ENCODE measurements at regions not wholly inside any gene's neighbourhood (a gene's known extent, or its start where the extent isn't known, plus 50 kb on each side); places are given as distances from the start of the nearest gene placed in this dataset.
"Not testable (repeated sequence)": the region's sequence is repeated elsewhere in the genome, so short reads cannot be mapped to it uniquely, and the experiment has no call there.

DNA sequence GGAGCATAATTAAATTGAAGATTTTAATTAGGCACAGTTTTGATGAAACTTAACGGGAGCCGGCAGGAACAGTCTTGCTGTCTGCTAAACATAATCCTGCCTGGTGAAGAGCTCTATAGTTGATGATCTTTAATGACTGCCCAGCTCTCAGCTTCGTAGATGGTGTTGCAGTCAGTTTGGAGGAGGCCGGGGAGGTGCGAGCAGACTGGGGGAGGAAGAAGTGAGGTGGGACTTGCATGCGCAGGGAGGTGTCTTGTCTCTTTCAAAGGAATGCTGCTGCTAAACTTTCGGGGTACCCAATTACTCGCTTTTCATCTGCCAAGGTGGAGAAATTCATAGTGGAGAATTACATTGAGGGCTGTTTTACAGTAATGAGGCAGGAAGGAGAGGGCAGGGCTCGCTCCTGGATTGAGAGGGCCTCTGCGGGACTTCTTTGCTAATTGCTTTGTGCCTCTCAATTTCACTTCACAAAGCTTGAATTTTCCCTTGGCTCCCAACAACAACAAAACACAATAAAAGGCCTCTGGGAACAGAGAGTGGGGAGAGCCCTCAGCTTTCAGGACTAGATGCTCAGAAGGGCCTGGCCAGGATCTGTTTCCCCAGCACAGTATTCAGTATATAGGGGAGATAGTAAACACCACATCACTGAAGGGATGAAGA is 257.9 kb upstream of the ADRA1B start:
- no peak for DNase-seq

DNA sequence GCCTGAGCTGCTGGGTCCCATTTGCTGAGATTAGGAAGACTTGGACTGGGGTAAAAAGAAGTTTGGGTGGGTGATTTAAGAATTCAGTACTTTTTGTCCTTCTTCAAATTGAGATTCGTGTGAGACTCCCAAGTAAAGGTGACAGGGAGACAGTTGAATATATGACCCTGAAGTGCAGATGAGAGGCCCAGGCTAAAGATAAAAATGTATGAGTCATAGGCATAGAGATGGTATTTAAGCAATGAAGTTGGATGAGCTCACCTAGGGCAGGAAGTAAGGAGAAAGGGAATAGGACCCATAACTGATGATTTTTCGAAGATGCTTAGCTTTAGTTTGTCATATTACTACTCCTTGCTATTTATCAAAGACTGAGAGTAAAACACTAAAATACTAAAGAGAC is 255.9 kb upstream of the ADRA1B start:
- DNase-seq: no peak

DNA sequence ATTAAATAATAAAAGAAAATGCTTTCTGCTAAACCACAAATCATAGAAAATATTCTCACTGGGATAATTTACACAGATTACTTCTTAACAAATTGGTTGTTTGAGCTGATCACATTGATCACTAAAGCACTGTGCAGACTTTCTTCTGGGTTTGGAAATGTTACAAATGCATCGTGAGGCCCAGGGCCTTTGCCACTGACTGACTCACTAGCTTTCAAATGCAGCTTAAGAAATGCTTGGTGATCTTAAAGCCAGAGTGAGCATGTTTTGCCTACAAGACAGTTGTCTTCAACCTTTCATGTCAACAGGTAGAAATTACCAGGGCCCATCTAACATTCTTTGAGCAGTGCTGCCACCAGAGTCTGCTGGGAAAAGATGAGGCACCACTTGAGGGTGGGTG is 252.3 kb upstream of the ADRA1B start:
- no peak for DNase-seq

DNA sequence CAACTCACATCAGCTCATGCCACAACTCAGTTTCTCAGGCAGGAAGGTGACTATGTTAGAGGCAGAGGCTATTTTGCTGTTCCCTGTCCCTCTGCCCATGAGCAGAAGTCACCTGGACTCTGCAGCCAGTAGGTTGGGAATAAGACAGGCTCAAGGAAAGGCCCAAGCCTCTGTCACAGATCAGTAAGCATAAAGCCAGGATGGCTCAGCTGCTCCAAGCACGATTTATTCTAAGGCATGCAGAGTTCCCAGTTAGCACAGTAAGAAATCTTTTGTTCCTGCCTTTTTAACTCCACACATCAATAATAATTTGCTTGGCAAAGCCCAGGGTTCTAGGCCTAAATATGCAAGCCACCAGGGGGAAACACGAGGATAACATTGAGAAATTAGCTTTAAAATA is 249.0 kb upstream of the ADRA1B start:
- no peak for DNase-seq

DNA sequence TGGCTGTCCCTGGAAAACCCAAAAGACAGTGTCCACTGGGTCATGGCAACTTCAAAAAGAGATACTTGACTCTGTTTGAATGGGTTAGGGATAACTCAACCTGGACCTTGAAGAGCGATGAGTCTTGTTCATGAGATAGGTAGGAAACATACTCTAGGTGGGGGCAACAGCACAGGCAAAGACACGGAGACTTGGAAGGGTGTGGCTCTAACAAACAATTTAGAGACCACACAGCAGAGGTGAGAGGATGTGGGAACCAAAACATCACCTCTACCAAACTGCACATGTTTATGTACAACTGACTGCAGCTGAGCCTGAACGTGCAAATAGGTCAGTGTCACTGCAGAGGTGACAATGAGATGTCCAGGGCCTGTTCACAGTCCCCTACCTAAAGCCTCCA is 247.7 kb upstream of the ADRA1B start:
- no peak for DNase-seq

DNA sequence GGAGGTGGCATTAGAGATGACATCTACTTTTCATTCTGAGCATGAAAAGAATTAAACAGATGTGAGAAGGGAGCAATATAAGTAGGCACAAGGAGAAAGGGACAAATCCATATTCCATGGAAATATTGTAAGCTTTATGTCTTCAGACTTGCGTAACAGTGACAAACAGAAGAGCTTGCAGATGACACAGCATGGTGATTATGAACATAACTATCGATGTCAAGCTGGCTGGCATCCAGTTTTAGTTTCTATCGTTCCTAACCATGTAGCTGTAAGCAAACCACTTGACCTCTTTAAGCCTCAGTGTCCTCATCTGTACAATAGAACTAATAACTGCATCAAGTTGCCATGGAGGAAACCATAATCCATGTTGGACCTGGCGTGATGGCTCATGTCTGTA is 246.7 kb upstream of the ADRA1B start:
- no peak for DNase-seq

DNA sequence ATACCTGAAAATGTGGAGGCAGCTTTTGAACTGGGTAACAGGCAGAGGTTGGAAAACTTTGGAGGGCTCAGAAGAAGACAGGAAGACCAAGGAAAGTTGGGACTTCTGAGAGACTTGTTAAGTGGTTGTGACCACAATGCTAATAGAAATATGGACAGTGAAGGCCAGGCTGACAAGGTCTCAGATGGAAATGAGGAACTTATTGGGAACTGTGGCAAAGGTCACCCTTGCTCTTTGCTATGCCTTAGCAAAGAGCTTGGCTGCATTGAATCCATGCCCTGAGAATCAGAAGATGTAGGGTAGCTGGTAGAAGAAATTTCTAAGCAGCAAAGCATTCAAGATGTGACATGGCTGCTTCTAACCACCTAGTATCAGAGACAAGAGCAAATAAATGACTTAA is 244.4 kb upstream of the ADRA1B start:
- DNase-seq: no peak

DNA sequence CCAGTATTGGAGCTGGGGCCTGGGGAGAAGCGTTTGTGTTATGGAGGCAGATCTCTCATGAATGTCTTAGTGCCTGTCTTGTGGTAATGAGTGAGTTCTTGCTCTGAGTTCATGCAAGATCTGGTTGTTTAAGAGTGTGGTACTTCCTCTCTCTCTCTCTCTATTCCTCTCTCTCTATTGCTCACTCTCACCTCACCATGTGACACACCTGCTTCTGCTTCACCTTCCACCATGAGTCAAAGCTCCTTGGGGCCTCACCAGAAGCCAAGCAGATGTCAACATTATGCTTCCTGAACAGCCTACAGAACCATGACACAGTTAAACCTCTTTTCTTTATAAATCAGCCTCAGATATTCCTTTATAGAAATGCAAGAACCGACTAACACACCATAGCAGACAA is 242.7 kb upstream of the ADRA1B start:
- DNase-seq: no peak

DNA sequence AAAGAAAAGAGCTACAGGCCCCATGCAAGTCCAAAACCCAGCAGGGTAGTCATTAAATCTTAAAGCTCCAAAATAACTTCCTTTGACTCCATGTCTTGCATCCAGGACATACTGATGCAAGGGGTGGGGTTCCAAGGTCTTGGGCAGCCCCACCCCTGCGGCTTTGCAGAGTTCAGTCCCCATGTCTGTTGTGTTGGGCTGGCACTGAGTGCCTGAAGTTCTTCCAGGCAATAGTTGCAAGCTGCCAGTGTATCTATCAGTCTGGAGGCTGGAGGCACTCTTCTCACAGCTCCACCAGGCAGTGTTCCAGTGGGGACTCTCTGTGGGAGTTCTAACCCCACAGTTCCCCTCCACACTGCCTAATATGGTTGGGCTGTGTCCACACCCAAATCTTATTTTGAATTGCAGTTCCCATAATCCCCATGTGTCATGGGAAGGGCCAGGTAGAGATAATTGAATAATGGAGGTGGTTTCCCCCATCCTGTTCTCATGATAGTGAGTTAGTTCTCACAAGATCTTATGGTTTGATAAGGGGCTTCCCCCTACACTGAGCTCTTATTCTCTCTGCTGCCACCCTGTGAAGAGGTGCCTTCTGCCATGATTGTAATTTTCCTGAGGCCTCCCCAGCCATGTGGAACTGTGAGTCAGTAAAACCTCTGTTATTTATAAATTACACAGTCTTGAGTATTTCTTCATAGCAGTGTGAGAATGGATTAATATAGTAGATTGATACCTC is 237.5 kb upstream of the ADRA1B start:
- DNase-seq: no peak

DNA sequence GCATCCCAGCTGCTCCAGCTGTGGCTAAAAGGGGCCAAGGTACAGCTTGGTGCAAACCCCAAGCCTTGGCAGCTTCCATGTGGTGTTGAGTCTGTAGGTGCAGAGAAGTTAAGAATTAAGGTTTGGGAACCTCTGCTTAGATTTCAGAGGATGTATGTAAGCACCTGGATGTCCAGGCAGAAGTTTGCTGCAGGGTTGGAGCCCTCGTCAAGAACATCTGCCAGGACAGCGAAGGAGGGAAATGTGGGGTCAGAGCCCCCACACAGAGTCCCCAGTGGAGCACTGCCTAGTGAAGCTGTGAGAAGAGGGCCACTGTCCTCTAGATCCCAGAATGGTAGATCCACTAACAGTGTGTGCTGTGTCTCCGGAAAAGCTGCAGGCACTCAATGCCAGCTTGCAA is 236.2 kb upstream of the ADRA1B start:
- DNase-seq: no peak

DNA sequence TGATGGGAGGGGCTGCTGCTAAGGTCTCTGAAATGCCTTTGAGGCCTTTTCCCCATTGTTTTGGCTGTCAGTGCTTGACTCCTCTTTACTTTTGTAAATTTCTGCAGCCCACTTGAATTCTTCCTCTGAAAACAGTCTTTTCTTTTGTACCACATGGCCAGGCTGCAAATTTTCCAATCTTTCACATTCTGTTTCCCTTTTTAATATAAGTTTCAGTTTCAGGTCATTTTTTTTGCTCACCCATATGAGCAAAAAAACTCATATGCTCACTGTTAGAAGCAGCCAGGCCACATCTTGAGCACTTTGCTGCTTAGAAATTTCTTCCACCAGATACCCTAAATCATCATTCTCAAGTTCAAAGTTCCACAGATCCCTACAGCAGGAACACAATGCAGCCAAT is 234.6 kb upstream of the ADRA1B start:
- no peak for DNase-seq

DNA sequence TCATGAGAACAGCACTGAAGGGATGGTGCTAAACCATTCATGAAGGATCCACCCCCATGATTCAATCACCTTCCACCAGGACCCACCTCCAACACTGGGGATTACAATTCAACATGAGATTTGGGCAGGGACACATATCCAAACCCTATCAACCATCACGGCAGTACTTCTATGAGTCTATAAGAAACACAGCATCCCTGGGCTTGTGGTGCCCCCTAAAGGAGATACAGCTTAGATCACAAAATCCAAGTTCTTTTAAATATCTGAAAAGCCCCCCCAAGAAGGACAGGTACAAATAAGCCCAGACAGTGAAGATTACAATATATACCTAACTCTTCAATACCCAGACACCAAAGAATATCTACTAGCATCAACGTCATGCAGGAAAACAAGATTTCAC is 233.7 kb upstream of the ADRA1B start:
- DNase-seq: no peak

DNA sequence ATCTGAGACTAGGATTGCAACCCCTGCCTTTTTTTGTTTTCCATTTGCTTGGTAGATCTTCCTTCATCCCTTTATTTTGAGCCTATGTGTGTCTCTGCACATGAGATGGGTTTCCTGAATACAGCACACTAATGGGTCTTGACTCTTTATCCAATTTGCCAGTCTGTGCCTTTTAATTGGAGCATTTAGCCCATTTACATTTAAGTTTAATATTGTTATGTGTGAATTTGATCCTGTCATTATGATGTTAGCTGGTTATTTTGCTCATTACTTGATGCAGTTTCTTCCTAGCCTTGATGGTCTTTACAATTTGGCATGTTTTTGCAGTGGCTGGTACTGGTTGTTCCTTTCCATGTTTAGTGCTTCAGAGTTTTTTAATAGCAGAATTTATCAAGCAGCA is 228.4 kb upstream of the ADRA1B start:
- not testable (repeated sequence) for DNase-seq

DNA sequence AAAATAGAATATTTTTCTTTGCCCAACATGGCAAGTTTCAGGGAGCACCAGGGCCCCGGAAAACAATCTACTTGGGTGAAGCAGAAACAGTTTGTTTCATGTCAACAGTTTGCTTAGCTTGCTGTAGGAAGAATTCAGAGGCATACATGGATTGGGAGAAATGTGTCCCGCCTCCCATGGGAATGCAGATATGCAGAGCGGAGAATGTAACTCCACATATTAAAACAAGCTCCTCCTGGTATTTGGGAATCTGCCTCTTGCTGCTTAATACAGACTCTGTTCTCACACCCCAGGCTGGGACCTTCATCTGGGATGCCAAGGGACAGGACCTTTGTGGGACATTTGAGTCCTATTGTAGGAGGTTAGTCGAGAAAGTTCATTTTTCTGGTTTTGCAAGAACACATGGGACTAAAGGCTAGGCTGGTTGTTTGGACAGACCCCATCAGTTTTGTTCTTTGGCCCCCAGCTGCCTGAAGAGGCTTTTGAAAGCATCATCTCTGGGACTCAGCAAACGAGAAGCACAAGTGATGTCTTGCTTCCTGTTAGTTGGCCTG is 220.5 kb upstream of the ADRA1B start:
- no peak for DNase-seq

DNA sequence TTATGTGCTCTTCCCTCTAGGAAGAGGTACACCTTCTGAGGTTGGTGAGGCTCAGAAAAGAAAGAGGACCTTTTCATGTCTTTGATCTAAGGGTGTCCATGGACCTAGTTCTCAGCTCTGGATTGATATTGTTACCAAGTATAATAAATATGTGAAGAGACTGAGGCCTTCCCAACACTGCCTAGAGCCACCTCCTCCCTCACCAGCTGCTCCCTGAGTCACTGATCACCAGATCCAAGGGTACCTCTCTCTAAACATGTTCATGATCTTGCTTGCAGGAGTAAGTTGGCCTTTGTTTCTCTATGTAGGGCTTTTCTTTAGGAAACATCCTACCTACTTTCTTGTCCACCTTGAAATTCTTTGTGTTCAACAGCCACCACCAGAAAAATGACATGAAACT is 218.8 kb upstream of the ADRA1B start:
- no peak for DNase-seq

DNA sequence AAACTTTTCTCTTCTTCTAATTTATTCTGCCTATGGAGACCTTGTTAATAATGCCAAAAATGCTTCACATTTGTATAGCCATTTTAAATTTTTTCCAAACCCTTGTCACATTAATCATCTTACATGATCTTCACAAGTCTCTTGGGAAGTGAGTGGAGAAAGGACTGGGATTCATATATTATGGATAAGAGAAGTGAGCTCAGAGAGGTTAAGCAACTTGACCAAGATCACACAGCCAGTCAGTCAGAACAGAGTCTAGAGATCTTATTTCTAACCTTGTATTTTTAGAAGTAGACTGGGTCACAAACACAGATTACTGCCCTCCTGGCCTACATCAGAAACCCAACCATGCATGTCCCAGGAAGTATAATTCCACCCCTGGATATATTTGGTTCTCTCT is 218.0 kb upstream of the ADRA1B start:
- no peak for DNase-seq

DNA sequence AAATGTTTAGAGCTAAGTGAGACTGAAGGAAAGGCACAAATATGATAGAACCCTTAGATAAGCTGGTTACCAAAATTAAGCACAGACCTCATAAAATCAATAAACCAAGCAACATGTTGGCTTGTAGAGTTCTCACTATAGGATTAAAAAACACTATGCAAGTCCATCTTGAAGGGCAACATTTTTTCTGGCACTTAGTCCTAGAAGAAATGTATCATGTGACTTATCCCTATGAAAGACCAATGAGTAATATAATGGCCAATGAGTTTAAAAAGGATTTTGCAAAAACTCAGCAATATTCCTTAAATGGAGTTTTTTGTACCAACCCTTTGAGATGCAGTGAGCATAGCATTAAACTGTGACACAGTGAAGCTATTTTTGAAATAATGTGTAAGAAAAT is 216.3 kb upstream of the ADRA1B start:
- DNase-seq: no peak

DNA sequence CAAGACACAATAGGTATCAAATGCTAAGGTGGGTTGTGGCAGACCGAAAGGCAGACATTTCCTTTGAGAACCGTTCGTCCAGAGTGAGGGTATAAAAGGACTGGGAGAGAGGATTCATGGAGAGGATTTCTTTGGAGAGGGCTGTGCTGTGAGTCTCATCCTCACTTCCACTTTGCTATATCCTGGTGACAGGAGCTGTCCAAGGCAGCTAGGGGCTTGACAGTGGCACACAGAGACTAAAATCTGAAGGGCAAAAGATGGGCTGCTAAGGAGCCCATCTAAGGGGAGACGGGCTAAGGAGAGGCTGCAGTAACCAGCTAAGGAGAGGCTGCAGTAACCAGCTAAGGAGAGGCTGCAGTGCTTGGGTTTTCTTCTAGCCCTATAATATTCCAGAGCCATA is 214.0 kb upstream of the ADRA1B start:
- no peak for DNase-seq

DNA sequence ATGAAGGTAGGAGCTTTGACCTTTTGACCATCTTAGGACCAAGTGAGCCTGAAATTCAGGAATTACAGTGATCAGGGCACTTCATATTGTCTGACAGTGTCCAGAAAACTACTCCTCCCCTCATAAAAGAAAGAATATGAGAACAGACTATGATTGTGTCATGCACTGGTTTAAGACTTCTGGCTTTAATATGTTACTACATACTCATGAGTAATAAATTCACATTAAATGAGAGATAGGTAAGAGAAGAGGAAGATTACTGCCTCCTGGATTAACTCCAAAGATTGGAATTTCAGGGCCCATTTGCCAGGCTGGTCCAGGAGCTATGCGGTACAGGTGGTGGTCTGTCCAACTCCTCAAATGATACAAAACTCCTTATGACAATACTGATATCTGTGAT is 213.5 kb upstream of the ADRA1B start:
- DNase-seq: no peak

DNA sequence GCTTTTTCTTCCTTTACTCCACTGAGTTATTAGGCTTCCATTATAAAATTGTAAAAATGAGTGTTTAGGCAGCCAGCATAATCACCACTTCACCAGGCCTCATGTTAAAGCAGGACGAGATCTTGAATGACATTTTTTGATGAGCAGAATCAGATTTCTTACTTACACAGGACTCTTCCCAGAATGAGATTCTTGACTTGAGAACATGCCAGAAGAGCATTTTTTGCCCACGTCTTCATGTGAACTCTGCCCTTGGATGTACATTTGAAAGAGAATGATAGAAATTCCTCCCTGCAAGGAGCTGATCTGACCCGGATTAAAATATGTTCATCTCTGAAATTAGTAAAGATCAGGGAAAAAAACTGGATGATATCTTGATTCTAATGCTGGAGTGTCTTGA is 212.1 kb upstream of the ADRA1B start:
- no peak for DNase-seq

DNA sequence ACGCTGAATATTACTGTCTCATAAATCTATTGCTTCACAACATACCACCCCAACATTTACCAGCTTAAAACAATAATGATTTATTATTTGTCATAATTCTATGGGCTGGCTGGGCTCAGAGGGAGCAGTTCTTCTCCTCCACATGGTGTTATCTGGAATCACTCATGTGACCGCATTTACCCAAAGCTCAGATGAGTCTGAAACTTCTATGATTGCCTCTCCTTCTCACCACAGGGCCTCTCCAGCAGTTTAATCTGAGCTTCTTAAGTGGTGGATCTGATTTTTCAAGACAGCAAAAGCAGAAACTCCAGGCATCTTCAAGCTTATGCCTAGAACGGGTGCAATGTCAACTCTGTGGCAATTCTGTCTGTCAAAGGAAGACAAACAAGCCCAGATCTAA is 210.3 kb upstream of the ADRA1B start:
- no peak for DNase-seq

DNA sequence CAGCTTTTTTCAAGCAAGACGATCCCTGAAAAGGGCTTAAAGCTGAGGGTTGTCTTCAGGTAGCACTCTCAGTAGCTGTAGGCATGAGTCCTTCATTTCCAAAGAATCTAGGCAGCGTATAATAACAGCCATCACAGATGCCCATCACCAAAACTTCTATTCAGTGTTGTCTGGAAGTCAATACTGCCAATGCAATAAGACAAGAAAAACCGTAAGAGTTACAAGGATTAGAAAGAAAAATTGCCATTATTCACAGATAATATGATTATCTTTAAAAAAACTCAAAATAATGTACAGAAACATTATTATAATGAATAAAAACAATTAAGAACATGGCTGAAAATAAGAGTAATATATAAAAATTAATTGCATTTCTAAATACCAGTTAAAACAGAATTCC is 208.2 kb upstream of the ADRA1B start:
- no peak for DNase-seq

DNA sequence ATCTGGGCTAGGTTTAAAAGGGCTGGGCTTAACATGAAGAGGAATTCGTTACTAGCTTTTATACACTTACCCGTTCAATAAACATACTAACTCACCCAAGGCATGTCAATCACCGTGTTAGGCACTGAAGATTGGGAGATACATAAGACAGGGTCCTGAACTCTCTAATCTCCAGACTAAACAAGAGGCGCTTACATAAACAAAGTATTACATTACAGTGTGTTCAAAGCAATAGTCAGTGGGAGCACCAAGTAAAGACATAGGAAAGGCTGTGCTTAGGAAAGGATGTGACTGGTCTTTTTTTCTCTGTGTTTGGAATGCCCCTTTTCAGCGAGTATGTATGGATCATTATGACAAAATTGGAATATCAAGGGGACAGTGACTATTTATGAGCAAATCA is 203.6 kb upstream of the ADRA1B start:
- no peak for DNase-seq

DNA sequence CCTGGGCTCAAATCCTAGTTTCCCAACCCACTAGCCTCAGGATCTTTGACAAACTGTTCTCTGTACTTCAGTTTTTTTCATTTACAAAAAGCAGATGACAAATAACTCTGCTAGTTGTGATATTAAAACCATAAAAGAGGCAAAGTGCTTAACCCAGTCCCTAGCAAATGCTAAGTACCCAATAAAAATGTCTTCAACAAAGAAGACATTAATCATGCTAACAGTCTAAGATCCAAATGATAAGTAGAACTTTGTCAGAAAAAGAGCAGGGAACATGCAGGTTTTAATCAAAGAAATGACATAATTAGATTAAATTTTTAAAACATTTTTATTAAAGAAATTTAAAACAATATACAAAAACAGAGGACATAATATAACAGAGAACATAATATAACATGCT is 203.0 kb upstream of the ADRA1B start:
- DNase-seq: no peak

DNA sequence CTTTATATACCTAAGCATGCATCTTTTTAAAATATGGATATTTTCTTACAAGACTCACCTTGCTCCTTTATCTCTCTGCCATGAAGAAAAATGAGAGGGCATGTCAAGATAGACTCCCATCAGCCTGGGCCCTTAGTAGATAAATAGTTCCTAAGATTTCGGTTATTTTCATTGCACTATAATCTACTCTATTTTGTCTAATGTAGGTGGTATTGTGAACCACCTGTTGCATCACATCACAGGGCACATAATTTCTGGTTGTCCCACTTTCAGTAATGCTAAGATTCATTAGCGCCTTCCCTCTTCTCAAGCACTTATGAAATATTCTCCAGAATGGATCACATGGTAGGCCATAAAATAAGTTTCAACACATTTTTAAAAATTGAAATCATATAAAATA is 202.5 kb upstream of the ADRA1B start:
- no peak for DNase-seq
